Tibial nerve (tissue), 4 donors: ENCODE measurements at regions not wholly inside any gene's neighbourhood (a gene's known extent, or its start where the extent isn't known, plus 50 kb on each side); places are given as distances from the start of the nearest gene placed in this dataset.

ENCODE experiments used
- CTCF ChIP-seq, 5 experiments: fragments of 200-600 bp in 3 of 5; fragments of 450-650 bp in 2 of 5; sonication (generic) in 3 of 5; IDR thresholded peaks; one replicate each; pipeline ENCODE4 v1.5.1; 2016 to 2019; ENCODE audit warnings: antibody characterized with exemption in 5 of 5, mild to moderate bottlenecking in 3 of 5, moderate library complexity in 2 of 5
- EP300 ChIP-seq, 2 donors: sonication (generic); formaldehyde crosslinking; IDR thresholded peaks; one replicate each; pipeline ENCODE4 v1.6.1; 2017; ENCODE audit warnings: antibody characterized with exemption in 2 of 2, mild to moderate bottlenecking in 1 of 2

DNA sequence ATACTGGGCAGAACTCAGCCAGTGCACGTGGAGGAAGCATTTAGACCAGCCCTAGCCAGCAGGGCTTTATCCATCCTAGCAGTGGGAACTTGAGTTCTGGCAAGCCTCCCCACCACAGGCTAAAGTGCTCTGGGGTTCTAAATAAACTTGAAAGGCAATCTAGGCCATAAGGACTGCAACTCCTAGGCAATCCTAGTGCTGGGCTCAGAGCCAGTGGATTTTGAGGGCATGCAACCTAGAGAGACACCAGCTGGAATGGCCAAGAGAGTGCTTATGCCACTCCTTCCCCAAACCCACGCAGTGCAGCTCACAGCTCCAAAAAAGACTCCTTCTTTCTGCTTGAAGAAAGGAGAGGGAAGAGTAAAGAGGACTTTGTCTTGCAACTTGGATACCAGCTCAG lies 70.5 kb upstream of the APOBEC4 start:
- TF ChIP-seq CTCF (IDR thresholded peaks at IDR 0.05) (no peak), EP300 (IDR thresholded peaks at IDR 0.05) (no peak)
